Medulla oblongata (tissue), 1 donor: ENCODE measurements at regions not wholly inside any gene's neighbourhood (a gene's known extent, or its start where the extent isn't known, plus 50 kb on each side); places are given as distances from the start of the nearest gene placed in this dataset.
"Not testable (repeated sequence)": the region's sequence is repeated elsewhere in the genome, so short reads cannot be mapped to it uniquely, and the experiment has no call there.

Experiments
- DNase-seq: peaks from one replicate; pipeline ENCODE4 v3.0.0-alpha.2; 2015; ENCODE audit errors: extremely low spot score

DNA sequence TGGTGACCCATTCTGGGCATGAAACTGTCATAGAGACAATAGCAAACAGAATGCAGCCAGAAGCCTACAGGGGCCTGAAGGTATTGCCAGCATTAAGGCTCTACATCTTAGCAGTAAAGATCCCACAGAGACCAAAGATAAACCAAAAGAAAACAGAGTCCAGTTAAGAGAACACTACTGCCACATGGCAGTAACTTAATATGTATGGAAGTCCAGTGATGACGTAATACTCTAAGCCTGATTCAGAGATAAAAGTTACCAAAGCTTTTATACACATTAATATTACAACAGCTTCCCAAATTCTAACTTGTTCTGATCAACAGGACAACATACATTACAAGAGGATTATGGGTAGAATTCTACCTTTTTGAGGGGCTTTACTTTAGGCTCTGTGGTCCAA, 371.5 kb downstream of the PRELID2 start:
- no peak for DNase-seq

DNA sequence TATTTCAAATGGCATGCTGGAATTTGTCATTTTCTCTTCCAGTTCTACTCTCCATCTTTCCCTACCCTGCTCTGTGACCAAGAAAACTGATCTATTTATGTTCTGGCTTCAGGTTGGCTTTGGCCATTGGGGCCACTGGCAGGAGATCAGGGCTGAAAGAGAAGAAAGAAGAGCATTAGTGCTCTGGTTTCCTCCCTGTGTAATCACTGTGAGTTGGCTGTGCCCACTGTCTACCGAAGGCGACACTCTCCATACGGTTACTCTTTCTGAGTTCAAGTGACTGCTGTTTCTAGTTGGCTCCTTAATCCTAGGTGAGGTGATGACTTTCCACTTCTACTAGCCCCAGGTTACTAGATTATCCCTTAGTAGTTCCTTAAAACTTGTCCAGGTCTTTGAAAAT, 372.6 kb downstream of the PRELID2 start:
- DNase-seq = no peak

DNA sequence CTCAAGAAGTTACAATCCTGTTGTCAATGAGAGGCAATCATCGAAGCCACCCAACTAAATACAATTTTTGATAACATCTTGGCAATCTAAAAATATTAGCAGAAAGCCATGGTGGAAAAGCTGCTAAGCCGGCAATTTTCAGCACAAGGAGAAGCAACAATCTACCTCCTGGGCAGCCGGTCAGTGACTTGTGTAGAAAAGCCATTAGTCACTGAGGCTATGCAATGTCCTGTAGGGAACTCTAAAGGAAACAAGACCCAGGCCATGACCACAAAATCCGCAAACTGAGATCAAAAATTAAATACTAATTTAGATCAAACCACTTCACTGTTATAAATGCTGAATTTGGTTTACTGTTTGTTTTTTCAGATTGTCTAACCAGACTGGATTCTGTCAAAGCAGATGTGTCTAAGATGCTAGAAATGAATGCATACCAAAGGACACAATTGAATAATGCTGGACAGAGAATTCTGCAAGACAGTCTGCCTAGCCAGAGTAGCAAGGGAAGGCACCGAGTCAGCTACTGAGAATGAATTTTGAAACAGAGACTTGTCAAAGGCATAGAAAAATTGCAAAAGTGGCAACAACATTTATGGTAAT, 384.8 kb downstream of the PRELID2 start:
- no peak for DNase-seq

DNA sequence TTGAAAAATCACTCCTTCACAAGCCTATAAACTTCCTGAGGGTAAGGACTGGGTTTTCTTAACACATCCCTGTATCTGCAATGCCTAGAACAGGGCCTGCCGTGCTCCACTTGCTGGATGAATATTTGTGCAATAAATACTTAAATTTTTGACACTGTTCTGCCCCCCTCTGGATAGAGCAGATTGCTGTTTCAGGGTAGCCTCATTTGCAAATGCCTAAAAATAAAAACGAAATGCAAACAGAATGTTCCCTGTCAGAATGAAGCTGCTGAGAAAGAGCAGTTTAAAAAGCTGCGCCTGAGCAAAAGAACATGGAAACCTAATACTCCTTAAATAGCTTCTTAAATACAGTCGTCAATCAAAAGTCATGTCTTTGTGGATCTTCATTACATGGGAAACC, 385.3 kb downstream of the PRELID2 start:
- no peak for DNase-seq

DNA sequence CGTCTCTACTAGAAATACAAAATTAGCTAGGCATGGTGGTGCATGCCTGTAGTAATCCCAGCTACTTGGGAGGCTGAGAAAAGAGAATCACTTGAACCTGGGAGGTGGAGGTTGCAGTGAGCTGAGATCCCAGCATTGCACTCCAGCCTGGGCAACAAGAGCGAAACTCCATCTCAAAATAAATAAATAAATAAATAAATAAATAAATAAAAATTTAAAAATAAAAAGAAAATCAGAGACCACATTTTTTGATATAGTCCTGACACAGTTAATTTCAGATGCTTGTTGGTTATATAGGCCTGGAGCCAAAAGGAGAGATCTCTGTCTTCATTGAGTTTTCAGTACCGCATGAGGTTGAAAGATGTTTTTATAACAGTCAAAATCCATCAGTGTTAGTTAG, 388.3 kb downstream of the PRELID2 start:
- not testable (repeated sequence) for DNase-seq

DNA sequence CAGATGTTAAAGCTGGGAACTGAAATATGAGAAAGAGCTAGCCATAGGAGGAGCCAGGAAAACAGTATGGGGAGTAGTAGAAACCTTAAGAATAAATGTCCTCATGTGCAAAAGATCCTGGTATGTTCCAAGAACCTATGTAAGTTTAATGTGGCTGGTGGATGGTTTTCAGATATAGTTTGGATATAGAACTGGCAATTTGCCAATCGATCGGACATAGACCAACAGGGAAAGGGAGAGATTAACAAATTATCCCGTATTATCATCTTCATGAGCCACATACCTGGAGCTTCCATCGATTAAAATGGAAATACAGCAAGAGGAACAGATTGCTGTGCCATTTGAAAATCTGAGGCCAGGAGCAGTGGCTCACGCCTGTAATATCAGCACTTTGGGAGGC, 388.7 kb downstream of the PRELID2 start:
- DNase-seq = no peak

DNA sequence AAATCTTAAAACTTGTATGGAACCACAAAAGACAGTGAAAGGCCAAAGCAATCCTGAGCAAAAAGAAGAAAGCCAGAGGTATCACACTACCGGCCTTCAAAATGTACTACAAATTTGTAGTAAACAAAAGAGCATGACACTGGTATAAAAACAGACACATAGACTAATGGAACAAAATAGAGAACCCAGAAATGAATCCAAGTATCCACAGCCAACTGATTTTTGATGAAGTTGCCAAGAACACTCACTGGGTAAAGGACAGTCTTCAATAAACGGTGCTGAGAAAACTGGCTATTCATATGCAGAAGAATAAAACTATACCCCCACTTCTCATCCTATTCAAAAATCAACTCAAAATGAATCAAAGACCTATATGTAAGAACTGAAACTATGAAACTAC, 390.1 kb downstream of the PRELID2 start:
- DNase-seq = no peak

DNA sequence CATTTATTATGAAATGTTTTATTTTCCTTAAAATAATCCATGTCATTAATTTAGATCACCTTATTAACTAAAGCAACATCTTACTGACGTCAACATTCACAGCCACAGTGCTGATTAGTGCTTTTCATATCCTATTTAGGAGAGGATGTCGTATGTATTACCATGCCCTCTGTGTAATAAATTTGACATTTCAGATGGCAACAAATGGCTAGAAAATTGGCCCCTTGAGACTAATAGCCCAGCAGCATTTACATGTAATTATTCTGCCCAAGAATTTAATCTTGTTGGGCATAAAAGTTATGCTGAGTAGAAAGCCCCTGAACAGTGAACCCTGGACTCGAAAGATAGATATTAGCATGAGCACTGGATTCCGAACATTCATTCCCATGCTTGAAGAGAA, 391.2 kb downstream of the PRELID2 start:
- DNase-seq = no peak

DNA sequence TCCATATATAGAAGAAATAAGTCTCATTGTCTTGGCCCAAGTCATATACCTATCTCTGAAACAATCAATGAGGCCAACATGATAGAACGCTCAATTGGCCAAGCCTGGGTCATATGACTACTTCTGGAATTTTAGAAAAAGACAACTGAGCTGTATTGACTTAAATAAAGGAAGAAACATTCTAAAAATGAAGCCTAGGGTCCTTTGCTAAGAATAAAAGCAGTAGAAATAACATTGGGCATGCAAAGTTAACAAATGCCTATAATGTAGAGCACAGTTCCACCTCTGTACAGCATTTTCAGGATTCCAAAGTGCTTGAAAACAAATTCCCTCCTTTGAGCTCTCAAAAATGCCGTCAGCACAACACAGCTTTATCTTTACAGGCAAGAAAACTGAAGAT, 391.8 kb downstream of the PRELID2 start:
- no peak for DNase-seq

DNA sequence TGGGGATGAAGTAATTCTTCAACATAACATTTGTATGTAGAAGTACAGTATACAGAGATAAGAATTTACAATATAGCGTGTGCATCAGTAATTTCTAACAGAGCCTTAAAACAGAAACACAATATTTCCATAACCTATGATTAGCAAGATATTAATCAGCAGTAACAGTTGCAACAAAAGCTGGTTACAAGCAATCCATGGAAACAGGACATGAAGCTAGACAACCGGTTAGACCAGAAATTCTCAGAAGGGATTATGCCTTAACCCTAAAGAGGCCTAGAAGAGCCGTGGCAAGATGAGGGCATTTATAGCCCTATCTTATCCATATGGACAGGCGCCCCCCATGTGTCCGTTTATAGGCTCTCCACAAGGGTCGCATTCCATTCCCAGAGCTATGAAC, 392.5 kb downstream of the PRELID2 start:
- DNase-seq = not testable (repeated sequence)

DNA sequence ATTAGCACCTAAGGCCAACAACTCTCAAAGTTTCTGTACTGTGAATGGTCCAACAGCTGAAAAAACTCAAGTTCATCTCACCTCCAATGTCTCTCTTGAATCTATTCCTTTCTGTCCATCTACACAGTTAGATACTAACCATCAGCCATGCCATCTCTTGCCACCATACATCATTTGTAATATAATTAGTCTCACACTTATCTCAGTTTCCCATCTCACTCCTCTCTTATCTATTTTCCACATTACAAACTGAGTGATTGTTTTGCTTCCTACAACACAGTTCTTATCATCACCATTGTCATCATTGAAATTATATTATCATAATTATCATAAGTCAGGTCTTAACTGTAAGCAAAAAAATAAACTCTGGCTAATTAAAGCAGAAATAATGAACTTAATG, 393.9 kb downstream of the PRELID2 start:
- no peak for DNase-seq

DNA sequence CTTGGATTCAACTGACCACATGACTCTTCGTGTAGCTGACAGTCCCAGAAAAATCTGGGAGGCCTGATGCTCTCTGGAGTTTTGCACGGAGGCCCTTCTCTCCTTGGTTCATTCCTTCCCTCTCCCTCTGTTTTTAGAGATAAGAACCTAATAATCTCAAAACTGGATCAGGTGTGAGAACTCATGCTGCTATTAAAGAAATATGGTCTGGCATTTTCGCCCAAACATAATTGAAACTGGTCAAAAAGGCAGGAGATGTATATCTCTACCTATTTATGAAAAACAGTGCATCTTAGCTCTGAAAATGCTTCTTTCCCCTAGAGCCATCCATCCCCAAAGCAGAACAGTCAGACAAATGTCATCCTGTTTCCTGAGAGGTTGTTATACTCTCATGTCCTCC, 397.5 kb downstream of the PRELID2 start:
- no peak for DNase-seq

DNA sequence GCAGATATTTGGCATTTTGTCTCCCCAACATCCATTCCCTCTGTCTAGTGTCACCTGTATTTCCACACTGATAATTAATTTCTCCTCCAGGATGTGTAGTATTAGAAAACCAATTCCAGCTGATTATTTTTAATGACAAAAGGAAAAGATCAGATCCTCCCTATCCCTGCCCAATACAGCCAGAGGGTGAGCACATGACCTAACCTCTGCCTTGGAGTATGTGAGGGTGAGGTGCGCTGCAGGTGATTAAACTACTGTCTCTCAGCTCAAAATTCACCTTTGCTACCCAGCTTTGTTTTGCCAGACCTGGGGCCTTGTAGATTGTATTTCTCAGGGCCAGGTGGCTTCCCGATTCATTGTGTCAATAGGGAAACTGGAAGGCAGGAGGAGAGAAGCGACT, 402.1 kb downstream of the PRELID2 start:
- no peak for DNase-seq

DNA sequence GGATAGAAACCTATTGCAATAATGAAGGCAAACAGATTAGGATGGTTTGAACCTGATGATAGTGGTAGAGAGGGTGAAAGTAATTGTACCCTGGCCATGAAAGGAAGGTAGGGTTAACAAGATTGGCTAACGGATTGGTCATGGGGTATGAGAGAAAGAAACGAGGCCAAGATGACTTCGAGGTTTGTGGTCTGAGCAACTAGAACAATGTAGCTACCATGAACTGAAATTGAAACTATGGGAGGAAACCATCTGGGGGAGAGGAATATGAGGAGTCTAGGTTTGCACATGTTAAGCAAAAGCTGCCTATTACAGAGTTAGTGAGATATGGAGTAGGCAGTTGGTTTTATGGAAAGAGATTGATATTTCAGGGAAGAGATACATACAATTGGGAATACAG, 406.0 kb downstream of the PRELID2 start:
- DNase-seq = no peak

DNA sequence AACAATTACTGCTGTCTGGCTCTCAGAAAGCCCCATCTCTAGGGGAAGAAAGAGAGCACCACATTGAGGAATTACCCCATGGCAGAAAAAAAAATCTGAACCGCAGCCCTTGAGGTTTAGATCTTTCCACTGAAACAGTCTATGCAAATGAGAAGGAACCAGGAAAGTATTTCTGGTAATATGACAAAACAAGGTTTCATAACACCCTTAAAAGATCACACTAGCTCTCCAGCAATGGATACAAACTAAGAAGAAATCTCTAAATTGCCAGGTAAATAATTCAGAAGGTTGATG, 427.1 kb downstream of the PRELID2 start:
- DNase-seq = no peak

DNA sequence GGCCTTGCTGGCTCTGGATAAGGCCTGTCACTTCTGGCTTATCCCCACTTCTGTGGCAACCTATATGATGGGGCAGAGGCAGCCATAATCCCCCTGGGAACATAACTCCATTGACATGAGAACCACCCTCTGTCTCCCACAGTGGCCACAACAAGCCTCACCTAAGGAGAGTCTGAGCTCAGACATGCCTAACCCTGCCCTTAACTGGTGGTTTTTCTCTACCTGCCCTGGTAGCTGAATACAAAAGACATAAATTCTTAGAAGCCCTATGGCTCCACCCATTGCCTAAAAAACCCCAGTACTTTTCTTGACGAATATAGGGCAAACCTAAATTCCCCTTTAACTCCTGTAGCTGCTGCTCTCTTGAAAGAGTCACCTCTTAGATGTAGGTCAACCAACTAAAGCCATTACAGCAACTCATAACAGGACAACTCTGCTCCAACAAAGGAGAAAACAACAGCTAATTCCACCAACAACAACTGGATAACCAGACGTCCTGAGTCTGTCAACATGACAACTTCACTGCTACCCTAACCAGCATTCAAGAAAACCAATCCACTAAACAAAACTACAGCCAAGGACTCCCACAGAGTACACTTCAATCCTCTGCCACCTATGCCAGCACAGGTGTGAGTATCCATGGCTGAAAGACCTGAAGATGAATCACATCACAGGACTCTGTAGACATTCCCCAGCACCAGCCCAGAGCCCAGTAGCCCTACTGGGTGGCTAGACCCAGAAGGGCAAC, 427.7 kb downstream of the PRELID2 start:
- no peak for DNase-seq

DNA sequence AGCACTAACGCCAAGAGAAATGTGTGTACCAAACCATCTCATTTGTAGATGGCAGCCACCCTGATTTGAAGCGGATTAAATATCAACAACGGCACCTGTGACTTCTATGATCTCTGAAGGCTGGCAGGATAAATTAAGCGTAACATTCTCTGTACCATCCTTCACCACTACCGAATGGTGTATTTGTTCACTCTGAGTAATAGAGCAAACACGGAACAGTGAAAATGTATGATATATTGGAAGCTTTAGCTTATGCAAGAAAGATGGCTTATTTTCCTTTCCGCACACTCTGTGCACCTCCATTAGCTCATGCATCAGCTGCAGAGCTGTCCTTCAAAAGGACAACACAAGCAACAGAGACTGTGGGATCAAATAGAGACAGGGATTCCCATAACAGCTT, 431.1 kb downstream of the PRELID2 start:
- DNase-seq = no peak

DNA sequence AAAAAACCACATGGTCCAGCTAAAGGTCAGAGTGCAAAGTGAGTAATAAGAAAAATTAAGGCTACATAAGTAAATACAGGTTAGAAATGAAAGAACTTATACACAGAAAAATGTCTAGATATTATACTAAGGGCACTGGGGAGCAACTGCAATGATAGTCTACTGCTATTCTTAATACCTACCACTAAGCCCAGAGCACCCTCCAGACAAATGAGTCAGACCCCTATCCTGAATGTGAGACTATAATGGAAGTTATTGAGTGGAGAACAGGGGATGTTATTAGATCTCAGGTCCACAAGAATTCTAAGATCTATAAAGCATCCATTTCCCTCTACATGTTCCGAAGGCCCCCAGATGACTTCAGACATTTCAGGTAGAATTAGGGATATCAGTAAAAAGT, 438.3 kb downstream of the PRELID2 start:
- no peak for DNase-seq

DNA sequence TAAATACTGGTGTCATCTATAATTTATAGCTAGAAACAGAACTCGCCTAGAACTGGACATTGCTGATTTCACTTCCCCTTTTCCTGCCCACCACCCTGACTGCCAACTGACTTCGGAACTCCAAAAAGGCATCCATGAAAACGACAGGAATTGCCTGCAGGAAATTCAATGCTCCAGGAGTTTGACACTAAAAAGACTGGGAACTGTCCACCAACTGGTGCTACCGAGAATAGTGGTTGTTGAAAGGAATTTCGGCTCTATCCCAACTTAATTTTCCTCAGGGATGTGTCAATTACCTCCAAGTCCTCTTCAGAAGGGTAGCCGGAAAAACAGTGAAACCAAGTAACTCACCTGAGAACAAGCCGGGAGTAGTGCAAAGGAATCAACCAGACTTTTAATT, 440.0 kb downstream of the PRELID2 start:
- DNase-seq = not testable (repeated sequence)

DNA sequence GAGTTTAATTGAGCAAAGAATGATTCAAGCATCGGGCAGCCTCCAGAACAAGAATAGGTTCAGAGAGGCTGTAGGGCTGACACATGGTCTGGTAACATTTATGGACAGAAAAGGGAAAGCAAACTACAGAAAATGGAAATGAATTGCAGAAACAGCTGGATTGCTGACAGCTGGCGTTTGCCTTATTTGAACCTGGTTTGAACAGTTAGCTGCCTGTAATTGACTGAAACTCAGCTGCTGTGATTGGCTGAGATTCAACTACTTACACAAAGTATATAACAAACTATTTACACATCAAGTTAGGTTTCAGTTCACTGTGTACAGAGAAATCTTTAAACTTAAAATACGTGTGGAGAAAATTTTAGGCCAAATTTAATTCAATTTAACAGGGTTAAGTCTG, 441.7 kb downstream of the PRELID2 start:
- DNase-seq = no peak

DNA sequence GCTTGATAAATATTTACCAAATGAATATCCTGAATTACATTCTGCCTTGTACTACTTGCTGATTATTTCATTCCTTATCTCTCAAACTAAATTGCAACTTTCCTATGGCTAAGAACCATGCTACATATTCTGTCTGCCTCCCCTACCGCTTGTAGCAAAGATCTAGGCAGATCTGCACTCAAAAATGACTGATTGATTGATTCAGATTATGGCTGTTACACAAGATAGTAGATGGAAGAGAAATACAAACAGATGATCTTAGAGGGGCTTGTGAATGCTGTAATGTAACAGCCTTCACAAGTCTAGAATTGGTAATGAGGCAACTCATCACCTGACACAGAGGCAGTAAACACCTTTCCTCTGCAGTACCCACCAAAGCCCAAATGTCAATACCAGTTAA, 446.1 kb downstream of the PRELID2 start:
- no peak for DNase-seq

DNA sequence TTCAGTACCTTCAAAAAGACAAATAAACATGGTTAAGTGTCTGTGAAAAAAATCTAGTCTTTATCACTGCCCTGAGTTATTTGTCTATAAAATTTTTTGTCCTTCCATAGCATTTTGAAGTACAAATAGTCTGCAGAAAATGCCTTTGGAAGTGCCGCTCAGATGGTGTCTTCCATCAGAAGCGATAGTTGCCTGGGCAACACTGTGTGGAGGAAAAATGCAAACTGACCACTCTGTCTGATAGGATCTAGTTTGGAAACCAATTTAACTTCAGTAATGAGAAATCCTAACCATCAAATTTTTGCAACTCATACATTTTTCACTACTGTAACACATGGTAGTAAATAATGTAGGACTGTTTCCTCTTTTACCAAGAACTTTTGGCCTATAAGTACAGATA, 449.9 kb downstream of the PRELID2 start:
- no peak for DNase-seq

DNA sequence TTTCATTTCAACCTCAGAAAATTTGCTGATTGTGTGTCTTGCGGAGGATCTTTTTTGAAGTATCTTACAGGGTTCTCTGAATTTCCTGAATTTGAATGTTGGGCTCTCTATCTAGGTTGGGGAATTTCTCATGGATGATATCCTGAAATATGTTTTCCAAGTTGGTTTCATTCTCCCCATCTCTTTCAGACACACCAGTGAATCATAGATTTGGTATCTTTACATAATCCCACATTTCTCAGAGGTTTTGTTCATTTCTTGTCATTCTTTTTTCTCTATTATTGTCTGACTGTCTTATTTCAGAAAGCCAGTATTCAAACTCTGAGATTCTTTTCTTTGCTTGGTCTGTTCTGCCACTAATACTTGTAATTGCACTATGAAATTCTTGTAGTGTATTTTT, 456.9 kb downstream of the PRELID2 start:
- no peak for DNase-seq

DNA sequence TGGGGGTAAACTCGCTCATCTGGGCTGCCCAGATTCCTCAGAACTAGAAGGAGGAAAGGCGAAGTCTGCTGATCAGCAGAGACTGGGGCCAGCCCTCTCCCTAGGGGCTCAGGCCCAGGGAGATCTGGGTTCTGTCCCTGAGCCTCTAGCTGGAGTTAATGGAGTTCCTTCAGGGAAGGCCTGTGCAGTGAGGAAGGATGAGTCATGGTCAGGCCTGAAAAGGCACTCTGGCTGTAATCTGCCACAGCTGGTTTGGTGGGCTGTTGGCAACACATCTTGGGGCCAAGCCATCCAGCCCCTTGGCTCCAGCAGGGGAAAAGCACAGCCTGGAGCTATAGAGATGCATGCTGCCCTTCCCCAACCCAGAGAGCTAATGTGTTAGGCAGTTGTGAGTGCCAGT, 459.6 kb downstream of the PRELID2 start:
- DNase-seq = no peak
